EL (cell line): ENCODE measurements at regions not wholly inside any gene's neighbourhood (a gene's known extent, or its start where the extent isn't known, plus 50 kb on each side); places are given as distances from the start of the nearest gene placed in this dataset.
"Not testable (repeated sequence)": the region's sequence is repeated elsewhere in the genome, so short reads cannot be mapped to it uniquely, and the experiment has no call there.

Experiments used
- DNase-seq: peaks from one replicate; pipeline ENCODE4 v3.0.0-alpha.2; 2016

DNA sequence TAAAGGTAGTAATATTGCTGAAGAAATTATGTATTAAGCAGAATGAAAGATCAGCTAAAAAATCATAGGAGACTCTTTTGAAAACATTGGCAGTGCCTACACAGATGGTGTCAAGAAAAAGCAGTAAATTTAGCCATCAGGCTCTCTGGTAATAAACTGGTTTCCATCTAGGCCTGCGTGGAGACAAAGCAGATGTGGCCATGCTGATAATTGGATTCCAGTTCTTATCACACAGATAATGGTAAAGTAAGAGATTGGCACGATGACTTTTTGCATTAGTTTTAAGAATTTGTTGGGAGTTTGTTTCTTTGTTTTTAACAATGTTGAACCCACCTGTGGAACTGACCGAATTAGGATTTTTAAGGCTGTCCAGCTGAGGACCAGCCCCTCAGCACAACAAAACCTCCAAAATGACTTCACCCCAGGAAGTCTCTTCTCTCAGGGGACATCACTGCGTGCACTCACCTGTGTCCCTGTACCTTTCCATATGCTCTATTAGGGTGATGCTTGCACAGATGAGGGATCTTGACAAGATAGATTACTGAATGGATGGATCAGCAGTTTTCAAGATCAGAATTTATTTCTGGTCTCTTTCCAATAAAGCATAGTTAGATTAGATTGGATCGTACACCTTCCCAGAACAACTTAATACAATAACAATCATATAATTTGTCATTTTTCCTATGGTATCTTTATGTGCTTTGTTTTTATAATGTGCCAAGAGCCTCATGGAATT, 69.1 kb upstream of the DNAJC10 start:
- no peak for DNase-seq

DNA sequence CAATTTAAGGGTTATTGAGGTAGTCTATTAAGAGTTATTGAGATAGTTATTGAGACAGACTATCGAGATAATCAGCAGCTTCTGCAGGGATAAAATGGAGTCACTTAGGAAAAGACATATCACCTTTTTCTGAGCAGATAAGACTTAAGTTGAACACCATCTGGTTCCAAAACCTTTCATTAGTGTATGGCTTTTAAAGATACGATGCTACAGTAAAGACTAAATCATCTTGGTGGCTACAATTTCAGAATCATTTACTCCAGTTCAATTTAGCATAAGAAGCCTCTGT, 68.6 kb upstream of the DNAJC10 start:
- DNase-seq = no peak

DNA sequence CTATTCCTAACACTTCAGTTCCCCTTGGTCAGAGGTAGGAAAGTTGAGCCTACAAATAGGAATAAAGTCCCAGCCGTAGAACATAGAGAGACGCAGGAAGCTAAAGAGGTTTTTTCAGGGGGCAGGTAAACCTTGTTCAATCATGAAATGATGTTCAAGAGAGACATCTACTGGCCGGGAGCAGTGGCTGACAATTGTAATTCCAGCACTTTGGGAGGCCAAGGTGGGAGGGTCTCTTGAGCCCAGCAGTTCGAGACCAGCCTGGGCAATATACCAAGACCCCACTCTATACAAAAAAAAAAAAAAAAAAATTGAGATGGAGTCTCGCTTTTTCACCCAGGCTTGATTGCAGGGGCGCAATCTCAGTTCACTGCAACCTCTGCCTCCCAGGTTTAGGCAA, 66.7 kb upstream of the DNAJC10 start:
- DNase-seq = peak; percentile 49

DNA sequence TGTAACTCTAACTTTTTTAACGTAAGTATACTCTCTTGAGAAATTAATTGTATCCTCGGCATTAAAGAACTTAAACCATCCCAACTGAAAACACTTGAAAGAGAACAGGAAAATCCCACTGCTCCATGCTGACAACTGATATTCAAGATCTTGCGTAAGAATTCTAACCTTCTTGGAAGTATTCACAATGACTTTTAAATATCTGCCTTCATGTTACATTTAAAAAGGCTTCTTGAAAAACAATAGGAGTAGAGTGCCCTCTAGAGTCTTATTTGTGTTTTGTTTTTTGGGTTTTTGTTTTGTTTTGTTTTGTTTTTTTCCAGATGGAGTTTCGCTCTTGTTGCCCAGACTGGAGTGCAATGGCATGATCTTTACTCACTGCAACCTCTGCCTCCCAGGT, 65.4 kb upstream of the DNAJC10 start:
- DNase-seq = peak; percentile 59

DNA sequence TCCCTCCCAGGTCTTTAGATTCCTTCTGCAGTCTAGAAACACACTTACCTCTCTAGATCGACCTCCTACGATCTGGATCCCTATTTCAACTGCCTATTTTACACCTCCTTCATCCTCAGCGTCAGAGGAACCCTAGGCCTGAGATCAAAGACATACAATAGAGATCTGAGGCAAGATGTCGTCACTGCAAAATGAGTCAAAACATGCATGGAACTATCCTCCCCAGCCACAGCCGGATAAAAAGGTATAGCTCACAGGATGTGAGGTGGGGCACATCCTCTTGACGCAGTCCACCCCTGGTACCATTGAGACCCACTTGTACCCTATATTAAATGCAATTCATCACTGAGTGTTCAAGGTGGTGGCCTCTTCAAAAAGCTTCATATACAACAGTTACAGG, 63.7 kb upstream of the DNAJC10 start:
- no peak for DNase-seq

DNA sequence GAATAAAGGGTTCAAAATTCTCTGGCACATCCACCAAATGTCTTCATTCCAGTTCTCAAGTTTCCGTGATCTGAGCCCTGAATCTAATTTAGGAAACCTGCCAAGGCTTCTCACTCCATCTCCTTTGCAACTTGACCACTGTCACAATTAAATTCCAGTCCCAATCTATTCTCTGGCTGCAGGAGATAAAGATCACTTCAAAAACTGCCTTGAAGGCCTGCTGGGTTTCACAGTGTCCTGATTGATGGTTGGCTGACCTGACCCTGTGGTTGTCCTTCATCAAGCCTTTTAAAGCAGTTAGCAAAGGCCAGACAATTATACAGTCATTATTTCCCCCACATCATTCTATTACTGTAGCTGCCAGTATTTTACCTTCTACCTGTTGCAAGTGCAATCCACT, 60.3 kb upstream of the DNAJC10 start:
- DNase-seq = no peak

DNA sequence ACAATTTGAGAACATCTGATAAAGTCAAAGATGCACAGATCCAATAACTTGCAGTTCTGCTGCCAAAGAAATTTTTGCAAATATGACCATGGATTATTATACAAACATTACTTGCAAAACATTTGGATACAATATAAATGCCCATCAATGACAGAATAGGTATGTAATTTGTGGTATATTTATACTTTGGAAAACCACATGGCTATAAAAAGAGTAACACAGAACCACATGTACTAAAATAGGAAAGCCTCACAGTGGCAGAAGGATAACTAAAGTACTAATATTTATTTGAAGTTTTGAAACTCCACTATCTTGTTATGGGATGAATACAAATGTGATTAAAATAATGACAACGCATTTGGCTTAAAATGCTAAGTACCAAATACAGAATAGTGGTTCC, 51.8 kb upstream of the DNAJC10 start:
- DNase-seq = no peak

DNA sequence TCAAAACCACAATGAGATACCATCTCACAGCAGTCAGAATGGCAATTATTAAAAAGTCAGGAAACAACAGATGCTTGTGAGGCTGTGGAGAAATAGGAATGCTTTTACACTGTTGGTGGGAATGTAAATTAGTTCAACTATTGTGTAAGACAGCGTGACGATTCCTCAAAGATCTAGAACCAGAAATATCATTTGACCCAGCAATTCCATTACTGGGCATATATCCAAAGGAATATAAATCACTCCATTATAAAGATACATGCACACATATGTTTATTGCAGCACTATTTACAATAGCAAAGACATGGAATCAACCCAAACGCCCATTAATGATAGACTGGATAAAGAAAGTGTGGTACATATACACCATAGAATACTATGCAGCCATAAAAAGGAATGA, 50.6 kb upstream of the DNAJC10 start:
- DNase-seq = not testable (repeated sequence)
